ENCODE measurements at regions not wholly inside any gene's neighbourhood (a gene's known extent, or its start where the extent isn't known, plus 50 kb on each side); places are given as distances from the start of the nearest gene placed in this dataset.

DNA sequence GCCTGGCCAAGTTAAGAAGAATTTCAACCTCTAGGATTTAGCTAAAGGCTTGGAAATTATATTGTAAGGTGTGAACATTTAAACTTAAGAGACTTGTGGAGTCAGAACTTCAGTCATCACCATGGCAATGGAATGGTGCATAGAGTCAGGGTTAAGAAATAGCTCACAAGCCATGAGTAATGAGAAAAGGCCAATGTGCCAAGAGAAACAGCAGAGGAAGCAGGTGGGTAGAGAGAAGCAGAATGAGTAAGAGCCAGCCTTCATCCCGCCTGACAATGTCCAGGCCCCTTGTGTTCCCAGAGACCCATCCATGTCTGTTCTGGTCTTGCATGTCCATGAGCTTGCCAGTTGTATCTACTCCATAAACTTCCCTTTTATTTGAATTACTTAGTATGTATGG is 62.6 kb upstream of the TBX20 start:
- TF ChIP-seq CTCF (conservative IDR thresholded peaks at IDR 0.05 in 1 of 2, IDR thresholded peaks at IDR 0.05 in 1 of 2; ENCODE audit: low read depth in 1 of 2, low read length in 2 of 2) (no peak), EZH2 (IDR thresholded peaks at IDR 0.05; ENCODE audit: low read length, missing control alignments) (no peak)
